OCI-LY1 (cell line): ENCODE measurements at regions not wholly inside any gene's neighbourhood (a gene's known extent, or its start where the extent isn't known, plus 50 kb on each side); places are given as distances from the start of the nearest gene placed in this dataset.

Source experiments
- EZH2 ChIP-seq: fragments of 200-600 bp; sonication (generic), shearing (Covaris generic); IDR thresholded peaks from 2 replicates; pipeline ENCODE4 v1.8.0; 2017; ENCODE audit warnings: borderline replicate concordance, mixed run types, mild to moderate bottlenecking, antibody characterized with exemption, low read length, moderate library complexity, mixed read lengths
- TF ChIP-seq, protein P1 (sequence below): fragments of 200-600 bp; sonication (generic), shearing (Covaris generic); IDR thresholded peaks from 2 replicates; pipeline ENCODE4 v1.5.1; 2017; ENCODE audit warnings: mild to moderate bottlenecking, antibody characterized with exemption, low read length, moderate library complexity, mixed read lengths

DNA sequence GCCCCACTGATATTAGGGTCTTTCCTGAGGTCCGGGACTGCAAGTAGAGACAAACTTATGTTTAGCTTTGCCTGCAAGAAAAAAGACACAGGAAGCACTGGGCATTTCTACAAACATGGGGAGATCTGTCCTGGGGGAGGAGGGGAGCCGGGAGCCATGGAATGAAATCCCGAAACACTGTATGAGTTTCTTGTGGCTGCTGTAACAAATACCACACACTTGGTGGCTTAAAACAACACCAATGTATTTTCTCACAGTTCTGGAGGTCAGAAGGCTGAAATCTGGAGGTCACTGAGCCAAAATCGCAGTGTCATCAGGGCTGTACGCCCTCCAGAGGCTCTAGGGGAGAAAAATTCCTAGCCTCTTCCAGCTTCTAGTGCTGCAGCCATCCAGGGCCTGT is 114.0 kb upstream of the CHST15 start:
- TF ChIP-seq, protein P1, sequence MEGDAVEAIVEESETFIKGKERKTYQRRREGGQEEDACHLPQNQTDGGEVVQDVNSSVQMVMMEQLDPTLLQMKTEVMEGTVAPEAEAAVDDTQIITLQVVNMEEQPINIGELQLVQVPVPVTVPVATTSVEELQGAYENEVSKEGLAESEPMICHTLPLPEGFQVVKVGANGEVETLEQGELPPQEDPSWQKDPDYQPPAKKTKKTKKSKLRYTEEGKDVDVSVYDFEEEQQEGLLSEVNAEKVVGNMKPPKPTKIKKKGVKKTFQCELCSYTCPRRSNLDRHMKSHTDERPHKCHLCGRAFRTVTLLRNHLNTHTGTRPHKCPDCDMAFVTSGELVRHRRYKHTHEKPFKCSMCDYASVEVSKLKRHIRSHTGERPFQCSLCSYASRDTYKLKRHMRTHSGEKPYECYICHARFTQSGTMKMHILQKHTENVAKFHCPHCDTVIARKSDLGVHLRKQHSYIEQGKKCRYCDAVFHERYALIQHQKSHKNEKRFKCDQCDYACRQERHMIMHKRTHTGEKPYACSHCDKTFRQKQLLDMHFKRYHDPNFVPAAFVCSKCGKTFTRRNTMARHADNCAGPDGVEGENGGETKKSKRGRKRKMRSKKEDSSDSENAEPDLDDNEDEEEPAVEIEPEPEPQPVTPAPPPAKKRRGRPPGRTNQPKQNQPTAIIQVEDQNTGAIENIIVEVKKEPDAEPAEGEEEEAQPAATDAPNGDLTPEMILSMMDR, result no peak
- no peak for TF ChIP-seq EZH2
